LNCaP clone FGC (cell line): ENCODE measurements at regions not wholly inside any gene's neighbourhood (a gene's known extent, or its start where the extent isn't known, plus 50 kb on each side); places are given as distances from the start of the nearest gene placed in this dataset.
"Not testable (repeated sequence)": the region's sequence is repeated elsewhere in the genome, so short reads cannot be mapped to it uniquely, and the experiment has no call there.

ENCODE experiments used
- DNase-seq: peaks from one replicate; pipeline ENCODE4 v3.0.0-alpha.2; 2011; ENCODE audit warnings: low read depth
- H3K4me3 ChIP-seq: 2 replicates; pipeline ENCODE4 v1.5.1; 2011; ENCODE audit warnings: mild to moderate bottlenecking, low read depth, low read length, control low read depth
- CTCF ChIP-seq: IDR thresholded peaks from 2 replicates; pipeline ENCODE4 v1.5.1; 2012; ENCODE audit warnings: mild to moderate bottlenecking; ENCODE audit not compliant: control insufficient read depth, insufficient read depth; ENCODE audit errors: extremely low read depth

- DNase-seq, result no peak
- no peak for TF ChIP-seq CTCF
- no peak overlapping the region for H3K4me3 ChIP-seq
Measured at GRCh38 chr3:43818229-43818628, 127.5 kb downstream of the ABHD5 start.

- TF ChIP-seq CTCF, result no peak
- no peak for DNase-seq
- no peak overlapping the region for H3K4me3 ChIP-seq
Measured at GRCh38 chr3:43838009-43838758, 147.4 kb downstream of the ABHD5 start.

- H3K4me3 ChIP-seq, result no peak overlapping the region
- TF ChIP-seq CTCF, result peak; percentile 72
- peak; percentile 3 for DNase-seq
Measured at GRCh38 chr3:43838877-43839276, 148.1 kb downstream of the ABHD5 start.

GRCh38 chr3:43843386-43843785 is 152.6 kb downstream of the ABHD5 start:
- H3K4me3 ChIP-seq, result no peak overlapping the region
- no peak for TF ChIP-seq CTCF
- DNase-seq, result no peak

GRCh38 chr3:43844757-43845156 is 154.0 kb downstream of the ABHD5 start:
- no peak for DNase-seq
- no peak overlapping the region for H3K4me3 ChIP-seq
- no peak for TF ChIP-seq CTCF

- DNase-seq, H3K4me3 ChIP-seq: not testable (repeated sequence)
Measured at GRCh38 chr3:43845553-43845952, 154.8 kb downstream of the ABHD5 start.

- no peak overlapping the region for H3K4me3 ChIP-seq
- TF ChIP-seq CTCF, result no peak
- no peak for DNase-seq
Measured at GRCh38 chr3:43852066-43852465, 161.3 kb downstream of the ABHD5 start.
